ENCODE measurements at regions not wholly inside any gene's neighbourhood (a gene's known extent, or its start where the extent isn't known, plus 50 kb on each side); places are given as distances from the start of the nearest gene placed in this dataset.
A peak's percentile ranks its signal among the peaks of the same experiment; 100 is the strongest.

- no peaks in the 10 kb centered on the region for H3K79me2 ChIP-seq (ENCODE audit: control insufficient read depth, insufficient read depth, low read length, poor library complexity)
- H3K4me2 ChIP-seq (ENCODE audit: low read length), result no peak overlapping the region
- H3K9ac ChIP-seq (ENCODE audit: low read length), result no peak overlapping the region
- H4K12ac ChIP-seq (ENCODE audit: low read depth, low read length), result no peak overlapping the region
- no peak overlapping the region for H3K4ac ChIP-seq (ENCODE audit: low read depth, low read length)
- H3K23ac ChIP-seq (ENCODE audit: low read length), result no peak overlapping the region
- H3K4me1 ChIP-seq (ENCODE audit: control insufficient read depth in 1 of 2, insufficient read depth in 2 of 2, low read length in 2 of 2), result peaks cover 0 to 3% of the 10 kb centered on the region in 2 experiments
- H3K27me3 ChIP-seq (ENCODE audit: insufficient read depth, low read length), result no peaks in the 10 kb centered on the region
- WGBS (ENCODE audit: extremely low coverage, insufficient coverage, insufficient read length), result no CpG with 5 or more reads among the region's 10 CpGs
- no peak overlapping the region for H2BK120ac ChIP-seq (ENCODE audit: insufficient read depth, low read length, poor library complexity)
- H2AFZ ChIP-seq (ENCODE audit: insufficient read depth, low read length, poor library complexity), result no peak overlapping the region
- no peak overlapping the region for H2AK5ac ChIP-seq (ENCODE audit: low read length)
- no peak overlapping the region for H3K27ac ChIP-seq (ENCODE audit: low read depth, low read length)
- no peak overlapping the region for H2BK12ac ChIP-seq (ENCODE audit: low read length)
- no peak overlapping the region for H3K4me3 ChIP-seq (ENCODE audit: low read depth, low read length)
- H4K91ac ChIP-seq (ENCODE audit: low read depth, low read length), result no peak overlapping the region
- no peak overlapping the region for H2BK5ac ChIP-seq (ENCODE audit: low read depth, low read length, poor library complexity)
- H3K18ac ChIP-seq (ENCODE audit: low read length), result no peak overlapping the region
- no peak overlapping the region for H4K8ac ChIP-seq (ENCODE audit: low read depth, low read length)
- DNase-seq, result no peak
- H3K9me3 ChIP-seq (ENCODE audit: insufficient read depth, low read depth, low read length), result peaks cover 3% of the 10 kb centered on the region
- no peaks in the 10 kb centered on the region for H3K79me1 ChIP-seq (ENCODE audit: low read length)
- no peaks in the 10 kb centered on the region for H3K36me3 ChIP-seq (ENCODE audit: control insufficient read depth in 1 of 2, insufficient read depth in 2 of 2, low read length in 2 of 2)
- no peak overlapping the region for H3K14ac ChIP-seq (ENCODE audit: low read length)
Observed at GRCh38 chr15:92709110-92709790, 53.7 kb upstream of the FAM174B start.

GRCh38 chr15:92711457-92711831 is 55.9 kb upstream of the FAM174B start:
- Histone ChIP-seq H2AFZ (ENCODE audit: insufficient read depth, low read length, poor library complexity) (no peak overlapping the region), H3K4me1 (ENCODE audit: control insufficient read depth in 1 of 2, insufficient read depth in 2 of 2, low read length in 2 of 2) (peaks cover 0 to 5% of the 10 kb centered on the region in 2 experiments), H3K9me3 (ENCODE audit: insufficient read depth, low read depth, low read length) (peaks cover 3% of the 10 kb centered on the region), H3K9ac (ENCODE audit: low read length) (no peak overlapping the region), H3K79me1 (ENCODE audit: low read length) (no peaks in the 10 kb centered on the region), H2AK5ac (ENCODE audit: low read length) (no peak overlapping the region), H3K4me3 (ENCODE audit: low read depth, low read length) (no peak overlapping the region), H4K12ac (ENCODE audit: low read depth, low read length) (no peak overlapping the region), H3K27me3 (ENCODE audit: insufficient read depth, low read length) (no peaks in the 10 kb centered on the region), H3K23ac (ENCODE audit: low read length) (no peak overlapping the region), H3K79me2 (ENCODE audit: control insufficient read depth, insufficient read depth, low read length, poor library complexity) (no peaks in the 10 kb centered on the region), H4K8ac (ENCODE audit: low read depth, low read length) (no peak overlapping the region), H3K27ac (ENCODE audit: low read depth, low read length) (no peak overlapping the region), H3K4me2 (ENCODE audit: low read length) (peak overlapping the region; percentile 18), H2BK120ac (ENCODE audit: insufficient read depth, low read length, poor library complexity) (no peak overlapping the region), H3K18ac (ENCODE audit: low read length) (no peak overlapping the region), H4K91ac (ENCODE audit: low read depth, low read length) (no peak overlapping the region), H2BK12ac (ENCODE audit: low read length) (no peak overlapping the region), H3K14ac (ENCODE audit: low read length) (no peak overlapping the region), H2BK5ac (ENCODE audit: low read depth, low read length, poor library complexity) (no peak overlapping the region), H3K4ac (ENCODE audit: low read depth, low read length) (no peak overlapping the region), H3K36me3 (ENCODE audit: control insufficient read depth in 1 of 2, insufficient read depth in 2 of 2, low read length in 2 of 2) (no peaks in the 10 kb centered on the region)
- peak; percentile 45 to 59 for DNase-seq
- WGBS (ENCODE audit: extremely low coverage, insufficient coverage, insufficient read length), result no CpG with 5 or more reads among the region's 30 CpGs

GRCh38 chr15:92714077-92714476 is 58.5 kb upstream of the FAM174B start:
- no peak overlapping the region for H3K4ac ChIP-seq (ENCODE audit: low read depth, low read length)
- H4K91ac ChIP-seq (ENCODE audit: low read depth, low read length), result no peak overlapping the region
- peak overlapping the region; percentile 19 for H3K4me3 ChIP-seq (ENCODE audit: low read depth, low read length)
- no peak overlapping the region for H2AK5ac ChIP-seq (ENCODE audit: low read length)
- H3K9me3 ChIP-seq (ENCODE audit: insufficient read depth, low read depth, low read length), result peaks cover 2% of the 10 kb centered on the region
- H3K79me1 ChIP-seq (ENCODE audit: low read length), result no peaks in the 10 kb centered on the region
- H3K27ac ChIP-seq (ENCODE audit: low read depth, low read length), result no peak overlapping the region
- H3K23ac ChIP-seq (ENCODE audit: low read length), result no peak overlapping the region
- peak; percentile 7 to 43 for DNase-seq
- H3K79me2 ChIP-seq (ENCODE audit: control insufficient read depth, insufficient read depth, low read length, poor library complexity), result no peaks in the 10 kb centered on the region
- WGBS (ENCODE audit: extremely low coverage, insufficient coverage, insufficient read length), result no CpG with 5 or more reads among the region's 16 CpGs
- no peak overlapping the region for H4K12ac ChIP-seq (ENCODE audit: low read depth, low read length)
- H3K18ac ChIP-seq (ENCODE audit: low read length), result no peak overlapping the region
- H2AFZ ChIP-seq (ENCODE audit: insufficient read depth, low read length, poor library complexity), result peak overlapping the region; percentile 49
- no peak overlapping the region for H2BK12ac ChIP-seq (ENCODE audit: low read length)
- H3K9ac ChIP-seq (ENCODE audit: low read length), result no peak overlapping the region
- H2BK5ac ChIP-seq (ENCODE audit: low read depth, low read length, poor library complexity), result no peak overlapping the region
- no peak overlapping the region for H2BK120ac ChIP-seq (ENCODE audit: insufficient read depth, low read length, poor library complexity)
- peaks cover 0 to 5% of the 10 kb centered on the region in 2 experiments for H3K4me1 ChIP-seq (ENCODE audit: control insufficient read depth in 1 of 2, insufficient read depth in 2 of 2, low read length in 2 of 2)
- H3K14ac ChIP-seq (ENCODE audit: low read length), result no peak overlapping the region
- peak overlapping the region; percentile 69 for H3K4me2 ChIP-seq (ENCODE audit: low read length)
- H3K36me3 ChIP-seq (ENCODE audit: control insufficient read depth in 1 of 2, insufficient read depth in 2 of 2, low read length in 2 of 2), result no peaks in the 10 kb centered on the region
- H4K8ac ChIP-seq (ENCODE audit: low read depth, low read length), result no peak overlapping the region
- H3K27me3 ChIP-seq (ENCODE audit: insufficient read depth, low read length), result no peaks in the 10 kb centered on the region

GRCh38 chr15:92714477-92715401 is 59.2 kb upstream of the FAM174B start:
- H3K4ac ChIP-seq (ENCODE audit: low read depth, low read length), result no peak overlapping the region
- no peak overlapping the region for H2AK5ac ChIP-seq (ENCODE audit: low read length)
- H3K18ac ChIP-seq (ENCODE audit: low read length), result no peak overlapping the region
- no peak overlapping the region for H4K91ac ChIP-seq (ENCODE audit: low read depth, low read length)
- no peak overlapping the region for H2AFZ ChIP-seq (ENCODE audit: insufficient read depth, low read length, poor library complexity)
- H3K14ac ChIP-seq (ENCODE audit: low read length), result no peak overlapping the region
- H3K4me1 ChIP-seq (ENCODE audit: control insufficient read depth in 1 of 2, insufficient read depth in 2 of 2, low read length in 2 of 2), result peaks cover 0 to 5% of the 10 kb centered on the region in 2 experiments
- H3K79me1 ChIP-seq (ENCODE audit: low read length), result no peaks in the 10 kb centered on the region
- no peaks in the 10 kb centered on the region for H3K36me3 ChIP-seq (ENCODE audit: control insufficient read depth in 1 of 2, insufficient read depth in 2 of 2, low read length in 2 of 2)
- H2BK120ac ChIP-seq (ENCODE audit: insufficient read depth, low read length, poor library complexity), result no peak overlapping the region
- no CpG with 5 or more reads among the region's 62 CpGs for WGBS (ENCODE audit: extremely low coverage, insufficient coverage, insufficient read length)
- no peak overlapping the region for H3K27ac ChIP-seq (ENCODE audit: low read depth, low read length)
- H3K4me2 ChIP-seq (ENCODE audit: low read length), result peak overlapping the region; percentile 69
- no peaks in the 10 kb centered on the region for H3K27me3 ChIP-seq (ENCODE audit: insufficient read depth, low read length)
- H2BK5ac ChIP-seq (ENCODE audit: low read depth, low read length, poor library complexity), result no peak overlapping the region
- no peak overlapping the region for H3K9ac ChIP-seq (ENCODE audit: low read length)
- peaks cover 2% of the 10 kb centered on the region for H3K9me3 ChIP-seq (ENCODE audit: insufficient read depth, low read depth, low read length)
- H3K4me3 ChIP-seq (ENCODE audit: low read depth, low read length), result peak overlapping the region; percentile 19
- no peak overlapping the region for H4K12ac ChIP-seq (ENCODE audit: low read depth, low read length)
- peak; percentile 58 to 93 for DNase-seq
- no peak overlapping the region for H4K8ac ChIP-seq (ENCODE audit: low read depth, low read length)
- H3K79me2 ChIP-seq (ENCODE audit: control insufficient read depth, insufficient read depth, low read length, poor library complexity), result no peaks in the 10 kb centered on the region
- no peak overlapping the region for H3K23ac ChIP-seq (ENCODE audit: low read length)
- H2BK12ac ChIP-seq (ENCODE audit: low read length), result no peak overlapping the region
